GM06990 (cell line): ENCODE measurements at regions not wholly inside any gene's neighbourhood (a gene's known extent, or its start where the extent isn't known, plus 50 kb on each side); places are given as distances from the start of the nearest gene placed in this dataset.

Experiments used
- DNase-seq: peaks from one replicate; pipeline ENCODE4 v3.0.0-alpha.2; 2011; ENCODE audit not compliant: insufficient read length; ENCODE audit errors: extremely low read depth
- H3K27me3 ChIP-seq: replicated peaks from 2 replicates; pipeline ENCODE4 v1.6.0; 2011; ENCODE audit warnings: low read length; ENCODE audit not compliant: control insufficient read depth, insufficient read depth
- H3K36me3 ChIP-seq: 2 replicates; pipeline ENCODE4 v1.5.1; 2011; ENCODE audit warnings: low read length; ENCODE audit not compliant: control insufficient read depth, insufficient read depth
- H3K4me3 ChIP-seq: replicated peaks from 2 replicates; pipeline ENCODE4 v1.5.1; 2011; ENCODE audit warnings: low read depth, mild to moderate bottlenecking, control low read depth, low read length
- CTCF ChIP-seq: IDR thresholded peaks from 2 replicates; pipeline ENCODE4 v1.5.1; 2011; ENCODE audit warnings: low read length, control low read depth, mild to moderate bottlenecking, inconsistent platforms; ENCODE audit not compliant: insufficient read depth, poor library complexity, severe bottlenecking

DNA sequence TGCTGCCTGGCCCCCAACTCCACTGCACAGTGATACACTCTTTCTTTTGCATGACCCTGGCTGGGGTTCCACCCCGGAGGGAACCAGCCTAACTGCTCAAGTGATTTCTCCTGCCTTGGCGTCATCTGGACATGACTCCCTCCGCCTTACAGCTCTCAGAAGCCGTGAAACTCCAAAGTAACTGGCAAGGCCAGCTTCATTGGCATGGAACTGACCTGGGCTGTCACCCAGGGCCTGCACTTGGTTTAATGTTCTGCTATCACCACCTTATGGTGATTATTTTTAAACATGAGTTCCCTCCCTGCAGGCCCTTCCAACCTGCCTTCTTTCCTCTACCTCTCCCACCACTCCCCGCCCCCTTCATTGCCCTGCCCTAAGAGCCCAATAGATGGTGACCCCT is 139.7 kb upstream of the CDH5 start:
- TF ChIP-seq CTCF, result no peak
- no peak for DNase-seq
- Histone ChIP-seq H3K27me3 (no peaks in the 10 kb centered on the region; the same call in 1 of the 2 replicates), H3K36me3 (no peaks in the 10 kb centered on the region), H3K4me3 (no peak overlapping the region)

GRCh38 chr16:66225696-66226095 is 140.8 kb upstream of the CDH5 start:
- no peak for DNase-seq
- no peak for TF ChIP-seq CTCF

DNA sequence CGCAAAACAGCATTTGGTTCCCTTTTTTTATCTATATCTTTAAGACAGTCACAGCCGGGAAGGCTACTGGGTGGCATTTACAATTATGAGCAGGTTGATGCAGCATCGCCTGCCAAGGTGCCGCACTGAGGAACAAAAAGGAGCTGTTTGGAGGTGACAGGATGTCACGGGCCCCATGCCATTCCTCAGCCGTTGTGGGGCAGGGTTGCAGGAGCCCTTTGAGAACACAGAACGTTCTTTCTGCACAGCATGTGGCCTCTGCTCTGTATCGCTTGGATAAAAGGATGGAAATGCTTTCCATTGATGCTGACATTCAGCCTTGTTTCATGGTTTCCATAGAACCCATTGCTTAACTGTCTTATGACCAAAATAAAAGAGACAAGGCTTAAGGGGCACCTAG is 141.9 kb upstream of the CDH5 start:
- H3K36me3 ChIP-seq, result no peaks in the 10 kb centered on the region
- H3K27me3 ChIP-seq, result no peaks in the 10 kb centered on the region; the same call in 1 of the 2 replicates
- TF ChIP-seq CTCF, result no peak
- no peak overlapping the region for H3K4me3 ChIP-seq
- DNase-seq, result no peak

More at GRCh38 chr16:66225696-66226095, 140.8 kb upstream of the CDH5 start:
- no peak overlapping the region for H3K4me3 ChIP-seq
- H3K27me3 ChIP-seq, result no peaks in the 10 kb centered on the region; the same call in 1 of the 2 replicates
- H3K36me3 ChIP-seq, result no peaks in the 10 kb centered on the region

DNA sequence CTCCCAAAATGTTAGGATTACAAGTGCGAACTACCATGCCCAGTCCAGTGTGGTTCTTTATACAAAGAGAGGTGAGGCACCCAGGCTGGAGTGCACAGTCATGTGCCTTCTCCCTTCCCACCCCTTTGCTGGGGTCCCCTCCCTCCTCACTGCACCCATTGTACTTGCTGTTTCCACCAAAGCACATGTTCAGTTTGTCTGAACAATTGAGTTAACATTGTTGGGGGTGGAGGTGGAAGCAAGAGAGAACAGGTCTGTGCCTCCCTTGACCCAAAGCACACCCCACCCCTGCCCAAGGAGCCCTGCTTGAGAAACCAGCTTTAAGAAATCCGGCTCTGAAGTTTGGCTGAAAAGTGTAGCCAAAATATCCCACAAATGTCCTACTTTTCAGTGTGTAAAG is 142.3 kb upstream of the CDH5 start:
- H3K4me3 ChIP-seq, result no peak overlapping the region
- DNase-seq, result no peak
- TF ChIP-seq CTCF, result no peak
- H3K27me3 ChIP-seq, result no peaks in the 10 kb centered on the region; the same call in 1 of the 2 replicates
- no peaks in the 10 kb centered on the region for H3K36me3 ChIP-seq

DNA sequence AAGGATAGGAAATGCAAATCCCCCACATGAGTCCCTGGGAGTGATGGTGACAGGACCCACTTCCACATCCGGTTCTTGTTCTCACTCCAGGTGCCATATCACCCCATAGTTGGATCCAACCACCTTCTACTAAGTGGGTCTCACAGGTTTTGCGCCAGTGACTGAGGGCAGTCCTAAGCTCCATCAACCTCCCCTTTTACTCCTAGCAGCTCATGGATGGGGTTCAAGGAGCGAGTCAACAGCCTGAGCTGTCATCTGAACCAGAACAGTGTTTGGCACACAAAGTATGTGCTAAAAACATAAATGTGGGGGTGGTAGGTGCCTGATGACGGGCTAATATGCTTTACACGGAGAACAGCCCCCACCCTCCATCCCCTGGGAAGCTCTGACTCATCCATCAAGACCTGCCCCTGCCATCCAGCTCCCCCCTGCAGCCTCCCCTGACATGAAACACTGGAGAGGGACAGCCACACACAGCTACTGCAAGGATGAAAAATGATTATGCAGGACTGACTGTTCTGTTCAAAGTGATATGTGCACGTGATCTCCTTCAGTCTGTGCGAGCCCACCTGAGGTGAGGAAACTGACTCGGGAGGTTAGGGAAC is 143.2 kb upstream of the CDH5 start:
- H3K27me3 ChIP-seq, result no peaks in the 10 kb centered on the region; the same call in 1 of the 2 replicates
- H3K4me3 ChIP-seq, result no peak overlapping the region
- no peaks in the 10 kb centered on the region for H3K36me3 ChIP-seq
- no peak for DNase-seq
- no peak for TF ChIP-seq CTCF

DNA sequence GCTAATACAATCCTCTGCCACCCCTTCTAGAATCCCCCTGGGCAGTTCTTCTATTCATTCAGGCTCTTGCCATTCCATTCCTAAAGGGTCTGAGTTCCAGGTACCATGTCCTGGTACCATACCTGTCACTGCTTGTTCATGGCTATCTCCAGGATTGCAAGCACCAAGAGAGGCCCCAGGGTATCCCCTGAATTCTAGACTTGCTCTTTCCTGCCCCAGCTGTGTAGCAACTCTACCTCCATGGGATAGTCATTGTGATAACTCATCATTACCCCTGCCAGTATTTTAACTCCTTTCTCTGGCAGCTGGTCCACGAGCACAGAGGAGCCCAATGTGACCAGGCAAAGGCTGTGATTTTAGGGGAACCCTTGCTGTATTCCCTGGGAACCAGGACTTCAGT is 143.7 kb upstream of the CDH5 start:
- H3K27me3 ChIP-seq, result no peaks in the 10 kb centered on the region; the same call in 1 of the 2 replicates
- no peak for DNase-seq
- H3K36me3 ChIP-seq, result no peaks in the 10 kb centered on the region
- TF ChIP-seq CTCF, result no peak
- no peak overlapping the region for H3K4me3 ChIP-seq
